BE2C (cell line): ENCODE measurements at regions not wholly inside any gene's neighbourhood (a gene's known extent, or its start where the extent isn't known, plus 50 kb on each side); places are given as distances from the start of the nearest gene placed in this dataset.

Source experiments
- DNase-seq: peaks from one replicate; pipeline ENCODE4 v3.0.0-alpha.2; 2020
- H3K27me3 ChIP-seq: fragments of 250-450 bp; sonication (Bioruptor Pico); 2 replicates; pipeline ENCODE4 v1.5.1; 2020; ENCODE audit warnings: mild to moderate bottlenecking
- H3K36me3 ChIP-seq: fragments of 250-450 bp; sonication (Bioruptor Pico); 2 replicates; pipeline ENCODE4 v1.5.1; 2020; ENCODE audit warnings: mild to moderate bottlenecking
- H3K4me1 ChIP-seq: fragments of 250-450 bp; sonication (Bioruptor Pico); 2 replicates; pipeline ENCODE4 v1.5.1; 2020
- H3K4me3 ChIP-seq: 2 replicates; pipeline ENCODE4 v1.5.1; 2011; ENCODE audit warnings: low read depth, low read length
- H3K9me3 ChIP-seq: fragments of 250-450 bp; sonication (Bioruptor Pico); 2 replicates; pipeline ENCODE4 v1.5.1; 2020
- CTCF ChIP-seq: IDR thresholded peaks from 2 replicates; pipeline ENCODE4 v1.5.1; 2012; ENCODE audit warnings: mild to moderate bottlenecking, low read depth, low read length

GRCh38 chr20:12153628-12154027, 235.9 kb downstream of the BTBD3 start:
- Histone ChIP-seq H3K4me1 (no peaks in the 10 kb centered on the region), H3K27me3 (no peaks in the 10 kb centered on the region), H3K36me3 (no peaks in the 10 kb centered on the region), H3K4me3 (no peak overlapping the region), H3K9me3 (no peaks in the 10 kb centered on the region)
- no peak for DNase-seq
- no peak for TF ChIP-seq CTCF

GRCh38 chr20:12156252-12156651, 238.6 kb downstream of the BTBD3 start:
- no peak for DNase-seq
- Histone ChIP-seq H3K36me3 (no peaks in the 10 kb centered on the region), H3K27me3 (no peaks in the 10 kb centered on the region), H3K9me3 (no peaks in the 10 kb centered on the region; the same call in 1 of the 2 replicates), H3K4me3 (no peak overlapping the region), H3K4me1 (no peaks in the 10 kb centered on the region)
- no peak for TF ChIP-seq CTCF

- Histone ChIP-seq H3K36me3 (no peaks in the 10 kb centered on the region), H3K4me1 (no peaks in the 10 kb centered on the region), H3K4me3 (no peak overlapping the region), H3K9me3 (no peaks in the 10 kb centered on the region; the same call in none of the 2 replicates), H3K27me3 (no peaks in the 10 kb centered on the region)
- no peak for TF ChIP-seq CTCF
- no peak for DNase-seq
Observed at GRCh38 chr20:12159261-12159660, 241.6 kb downstream of the BTBD3 start.

- H3K4me1 ChIP-seq = peaks cover 3% of the 10 kb centered on the region; the same call in 1 of the 2 replicates
- no peaks in the 10 kb centered on the region for H3K27me3 ChIP-seq
- H3K4me3 ChIP-seq = no peak overlapping the region
- no peaks in the 10 kb centered on the region for H3K36me3 ChIP-seq
- H3K9me3 ChIP-seq = no peaks in the 10 kb centered on the region; the same call in none of the 2 replicates
- no peak for TF ChIP-seq CTCF
- DNase-seq = no peak
Observed at GRCh38 chr20:12161734-12162133, 244.0 kb downstream of the BTBD3 start.

GRCh38 chr20:12166053-12166717, 248.5 kb downstream of the BTBD3 start:
- TF ChIP-seq CTCF = no peak

GRCh38 chr20:12170406-12170805, 252.7 kb downstream of the BTBD3 start:
- DNase-seq = no peak
- TF ChIP-seq CTCF = no peak
- no peak overlapping the region for H3K4me3 ChIP-seq
- no peaks in the 10 kb centered on the region for H3K36me3 ChIP-seq
- no peaks in the 10 kb centered on the region for H3K27me3 ChIP-seq
- 0 out of 2 replicates have a peak, but pooled peaks cover 2% of the 10 kb centered on the region for H3K4me1 ChIP-seq
- H3K9me3 ChIP-seq = no peaks in the 10 kb centered on the region; the same call in 1 of the 2 replicates

More at GRCh38 chr20:12166053-12166717, 248.5 kb downstream of the BTBD3 start:
- peak; percentile 63 for DNase-seq
- Histone ChIP-seq H3K9me3 (no peaks in the 10 kb centered on the region; the same call in none of the 2 replicates), H3K36me3 (no peaks in the 10 kb centered on the region), H3K4me1 (peaks cover 3% of the 10 kb centered on the region; the same call in 1 of the 2 replicates), H3K4me3 (no peak overlapping the region), H3K27me3 (no peaks in the 10 kb centered on the region)
